Stimulated activated CD4-positive, alpha-beta T cell treated with anti-CD3 and anti-CD28 coated beads, Interleukin-12 subunit alpha, Interleukin-12 subunit beta, amount 100 ng/mL, for 24 hours (primary cell): ENCODE measurements at regions not wholly inside any gene's neighbourhood (a gene's known extent, or its start where the extent isn't known, plus 50 kb on each side); places are given as distances from the start of the nearest gene placed in this dataset.

Source experiments
- DNase-seq, 2 experiments: peaks; one replicate each; pipeline ENCODE4 v3.0.0-alpha.2; 2020; ENCODE audit warnings: low read depth in 2 of 2

DNA sequence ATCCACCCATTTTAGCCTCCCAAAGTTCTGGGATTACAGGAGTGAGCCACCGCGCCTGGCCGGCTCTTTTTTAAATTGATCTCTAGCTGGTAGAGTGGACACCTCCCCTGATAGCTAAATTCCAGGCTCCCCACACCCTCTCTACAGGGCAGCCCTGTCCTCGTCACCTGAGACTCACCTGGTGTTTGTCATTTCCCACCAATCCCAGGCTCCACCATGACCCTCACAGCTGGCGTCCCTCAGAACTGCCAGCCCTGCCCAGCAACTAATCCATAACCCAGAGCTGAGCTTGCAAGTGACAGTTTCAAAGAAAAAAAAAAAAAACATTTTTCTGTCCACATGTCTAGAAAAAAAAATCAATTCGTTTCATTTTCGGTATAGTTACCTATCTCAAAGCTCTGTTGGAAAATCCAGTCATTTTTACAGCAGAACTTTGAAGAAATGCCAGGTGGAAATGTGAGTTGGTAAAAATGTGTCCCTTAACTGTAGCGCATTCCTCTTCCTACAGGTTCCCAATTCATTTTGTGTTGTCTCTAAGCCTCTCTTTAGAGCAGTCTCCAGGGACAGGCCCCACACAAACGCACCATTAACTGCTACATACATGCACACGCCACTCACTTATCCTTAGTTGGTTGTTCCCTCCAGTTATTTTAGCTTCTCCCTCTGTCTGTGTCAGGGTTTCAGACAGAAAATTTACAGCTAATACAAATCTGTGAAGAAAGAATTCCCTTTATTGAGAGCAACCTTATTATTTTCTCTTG, 294.7 kb downstream of the FBXO15 start:
- no peak for DNase-seq

DNA sequence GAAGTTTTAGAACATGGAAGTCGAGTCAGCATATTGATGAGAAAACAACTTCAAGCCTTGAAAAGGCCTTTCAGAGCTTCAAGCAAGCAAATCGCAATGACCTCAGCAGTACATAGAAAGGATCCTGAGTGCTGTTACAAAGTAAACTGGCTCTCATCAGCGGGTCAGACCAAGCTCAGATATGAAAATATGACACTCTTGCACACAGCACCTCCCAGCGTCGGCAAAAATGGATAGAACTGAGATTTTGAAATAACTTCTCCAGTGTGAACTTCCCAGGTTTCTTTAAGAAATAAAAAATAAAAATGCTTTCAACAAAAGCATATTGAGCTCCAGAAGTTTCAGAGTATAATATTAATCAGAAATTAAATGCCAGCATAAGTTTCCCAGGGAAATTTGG, 296.9 kb downstream of the FBXO15 start:
- DNase-seq, result no peak

- no peak for DNase-seq
Observed at GRCh38 chr18:73848656-73849055, 299.0 kb downstream of the FBXO15 start.

DNA sequence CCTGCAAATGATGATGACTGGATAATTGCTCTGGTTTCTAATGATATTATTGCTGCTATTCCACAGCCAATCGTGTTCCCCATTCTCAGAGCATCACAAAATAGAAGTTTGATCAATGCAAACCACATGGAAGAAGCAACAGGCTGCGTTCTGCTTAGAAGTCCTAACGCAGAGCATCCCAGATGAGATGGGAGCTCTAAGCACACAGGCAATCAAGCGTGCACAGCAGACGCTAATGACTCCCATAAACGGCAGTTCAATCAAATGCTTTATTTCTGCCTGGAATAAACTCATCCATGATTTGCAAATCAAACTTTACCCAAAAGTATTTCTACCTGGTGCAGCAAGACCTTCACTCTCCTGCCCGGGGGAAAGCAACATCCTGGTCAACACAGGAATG, 304.2 kb downstream of the FBXO15 start:
- no peak for DNase-seq

GRCh38 chr18:73842795-73843394, 304.7 kb downstream of the FBXO15 start:
- peak; percentile 5 to 45 for DNase-seq

- DNase-seq, result no peak
Observed at GRCh38 chr18:73841661-73842060, 306.0 kb downstream of the FBXO15 start.

- DNase-seq, result no peak
Observed at GRCh38 chr18:73840319-73840945, 307.2 kb downstream of the FBXO15 start.

GRCh38 chr18:73839441-73839840, 308.2 kb downstream of the FBXO15 start:
- DNase-seq, result no peak

- DNase-seq, result no peak
Observed at GRCh38 chr18:73838107-73838506, 309.5 kb downstream of the FBXO15 start.

- DNase-seq, result no peak
Observed at GRCh38 chr18:73835656-73836364, 311.8 kb downstream of the FBXO15 start.

- DNase-seq, result no peak
Observed at GRCh38 chr18:73835039-73835438, 312.6 kb downstream of the FBXO15 start.

GRCh38 chr18:73831688-73832087, 315.9 kb downstream of the FBXO15 start:
- no peak for DNase-seq

GRCh38 chr18:73829146-73829545, 318.5 kb downstream of the FBXO15 start:
- DNase-seq, result no peak

DNA sequence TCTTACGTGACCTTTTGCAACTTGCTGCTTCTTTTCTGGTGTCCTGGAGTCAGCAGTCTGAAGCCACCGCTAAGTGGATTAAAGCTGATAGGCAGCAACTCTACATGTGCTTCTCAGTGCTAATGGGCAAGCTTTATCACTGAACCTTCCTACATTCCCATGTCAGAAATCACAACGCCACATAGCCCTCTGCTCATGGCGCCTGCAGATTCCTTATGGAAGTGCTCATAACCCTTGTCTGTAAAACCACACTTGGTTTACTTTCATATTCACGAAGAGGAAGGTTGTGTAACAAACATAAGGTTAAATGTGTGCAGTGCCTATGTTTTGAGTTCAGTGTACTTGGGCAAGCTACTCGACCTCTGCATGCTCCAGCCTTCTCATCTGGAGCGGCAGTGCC, 319.8 kb downstream of the FBXO15 start:
- DNase-seq, result no peak

GRCh38 chr18:73826098-73826497, 321.5 kb downstream of the FBXO15 start:
- DNase-seq, result no peak

GRCh38 chr18:73824671-73825070, 323.0 kb downstream of the FBXO15 start:
- DNase-seq, result no peak

- no peak for DNase-seq
Observed at GRCh38 chr18:73812423-73812822, 335.2 kb downstream of the FBXO15 start.

DNA sequence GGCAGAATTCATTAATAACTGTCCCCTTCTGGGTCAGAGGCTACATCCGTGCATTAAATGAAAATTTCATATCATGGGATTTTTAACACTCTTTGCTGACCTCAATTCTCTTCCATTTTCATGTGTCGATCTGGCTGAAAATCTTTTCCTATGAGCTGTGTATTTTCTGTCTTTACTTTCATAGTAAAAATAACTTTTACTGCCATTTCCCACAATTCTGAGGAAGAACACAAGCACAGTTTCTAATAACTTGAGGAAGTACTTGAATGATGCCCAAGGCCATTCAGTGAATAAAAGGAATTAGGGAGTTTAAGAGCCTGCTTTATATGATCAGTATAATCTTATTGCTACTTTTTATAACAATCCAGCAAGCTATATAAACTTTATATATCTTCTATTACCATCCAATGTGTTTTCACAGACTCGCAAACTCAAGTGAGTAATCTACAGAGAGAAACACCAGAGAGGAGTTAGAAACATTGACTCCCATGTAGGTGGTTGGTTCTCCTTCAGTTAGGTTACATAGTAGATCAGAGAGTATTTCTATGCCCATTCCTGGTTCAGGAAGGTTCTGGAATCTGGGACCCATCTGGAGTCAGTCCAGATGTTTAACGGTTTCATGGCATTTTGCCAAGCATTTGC, 340.0 kb downstream of the FBXO15 start:
- no peak for DNase-seq

DNA sequence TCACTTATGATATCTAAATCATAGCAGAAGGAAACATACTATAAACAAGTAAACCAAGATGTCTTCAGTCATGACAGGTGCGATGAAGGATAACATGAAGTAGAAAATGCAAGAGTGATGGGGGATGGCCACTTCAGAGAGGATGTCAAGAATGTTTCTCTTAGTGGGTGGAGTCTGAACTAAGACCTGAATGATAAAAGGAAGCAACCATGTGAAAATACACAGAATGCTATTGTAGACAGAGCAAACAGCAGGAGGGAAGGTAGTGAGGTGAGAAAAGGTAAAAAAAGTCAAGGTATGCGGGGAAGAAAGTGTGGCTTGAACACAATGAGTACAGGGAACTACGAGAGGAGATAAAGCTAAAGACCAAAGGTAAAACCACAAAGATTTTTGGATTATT, 341.6 kb downstream of the FBXO15 start:
- DNase-seq, result no peak

- DNase-seq, result no peak
Observed at GRCh38 chr18:73797419-73797818, 350.2 kb downstream of the FBXO15 start.

DNA sequence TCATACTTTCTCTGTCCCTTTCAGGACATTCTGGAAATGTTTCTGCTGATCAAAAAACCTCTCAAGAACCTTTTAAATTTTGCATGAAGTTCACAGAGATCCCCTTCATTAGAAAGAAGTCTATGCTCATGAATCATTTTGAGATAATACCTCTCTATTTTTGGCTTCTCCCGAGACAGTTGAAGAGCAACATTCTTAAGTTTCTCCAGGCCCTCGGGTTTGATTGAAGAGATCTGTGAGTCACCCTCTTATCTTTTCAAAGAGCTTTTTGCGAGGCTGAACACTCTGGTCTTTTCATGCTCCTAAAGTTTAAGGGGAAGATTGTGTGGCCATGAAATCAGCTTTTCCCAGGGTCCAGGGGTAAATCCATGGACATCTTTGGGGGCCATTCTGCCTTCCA, 354.2 kb downstream of the FBXO15 start:
- no peak for DNase-seq

DNA sequence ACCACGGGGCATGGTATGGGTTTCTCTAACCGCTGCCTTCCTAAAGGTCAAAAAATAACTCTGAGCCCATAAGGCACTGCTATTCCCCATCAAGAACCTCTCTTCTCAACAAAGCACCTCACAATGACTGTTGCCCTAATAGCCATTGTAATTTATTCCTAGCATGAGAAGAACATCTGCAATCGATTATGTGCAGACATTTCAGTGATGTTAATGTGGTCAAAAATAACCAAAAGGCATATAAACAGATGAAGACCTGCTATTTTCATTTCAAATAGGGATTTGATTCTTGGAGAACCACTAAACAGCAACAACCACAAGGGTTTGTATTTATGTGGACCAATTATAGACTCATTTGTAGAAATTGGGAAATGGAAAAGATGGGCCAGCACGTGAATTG, 356.6 kb downstream of the FBXO15 start:
- no peak for DNase-seq
